HG03066 (cell line): ENCODE measurements at regions not wholly inside any gene's neighbourhood (a gene's known extent, or its start where the extent isn't known, plus 50 kb on each side); places are given as distances from the start of the nearest gene placed in this dataset.

ENCODE experiments used
- ATAC-seq: cut with Tn5 transposase; IDR thresholded peaks from one replicate; pipeline ENCODE4 v1.9.1; 2021; ENCODE audit warnings: low read depth; ENCODE audit not compliant: unreplicated experiment

- ATAC-seq: no peak
Observed at GRCh38 chr2:74063486-74063885, 78.8 kb downstream of the TET3 start.

- no peak for ATAC-seq
Observed at GRCh38 chr2:74065456-74065855, 80.7 kb downstream of the TET3 start.

- no peak for ATAC-seq
Observed at GRCh38 chr2:74066491-74067203, 81.1 kb downstream of the BOLA3 start.

GRCh38 chr2:74067221-74067747 lies 80.4 kb downstream of the BOLA3 start:
- no peak for ATAC-seq

- ATAC-seq: no peak
Observed at GRCh38 chr2:74070991-74071390, 76.7 kb downstream of the BOLA3 start.

- ATAC-seq: no peak
Observed at GRCh38 chr2:74071426-74071825, 76.3 kb downstream of the BOLA3 start.

- no peak for ATAC-seq
Observed at GRCh38 chr2:74072565-74072964, 75.1 kb downstream of the BOLA3 start.

GRCh38 chr2:74074487-74074886 lies 73.2 kb downstream of the BOLA3 start:
- no peak for ATAC-seq

- no peak for ATAC-seq
Observed at GRCh38 chr2:74076074-74076470, 71.6 kb downstream of the BOLA3 start.

- ATAC-seq: no peak
Observed at GRCh38 chr2:74077636-74078035, 70.1 kb downstream of the BOLA3 start.

- no peak for ATAC-seq
Observed at GRCh38 chr2:74078466-74078865, 69.2 kb downstream of the BOLA3 start.

GRCh38 chr2:74079522-74080341 lies 68.0 kb downstream of the BOLA3 start:
- ATAC-seq: peak; percentile 70

GRCh38 chr2:74080346-74080745 lies 67.4 kb downstream of the BOLA3 start:
- ATAC-seq: peak; percentile 16

- no peak for ATAC-seq
Observed at GRCh38 chr2:74081030-74081762, 66.5 kb downstream of the BOLA3 start.

GRCh38 chr2:74081763-74082110 lies 66.0 kb downstream of the BOLA3 start:
- ATAC-seq: no peak

- ATAC-seq: no peak
Observed at GRCh38 chr2:74083750-74084149, 64.0 kb downstream of the BOLA3 start.
